8988T (cell line): ENCODE measurements at regions not wholly inside any gene's neighbourhood (a gene's known extent, or its start where the extent isn't known, plus 50 kb on each side); places are given as distances from the start of the nearest gene placed in this dataset.

ENCODE experiments used
- DNase-seq: peaks from one replicate; pipeline ENCODE4 v3.0.0; 2011

DNA sequence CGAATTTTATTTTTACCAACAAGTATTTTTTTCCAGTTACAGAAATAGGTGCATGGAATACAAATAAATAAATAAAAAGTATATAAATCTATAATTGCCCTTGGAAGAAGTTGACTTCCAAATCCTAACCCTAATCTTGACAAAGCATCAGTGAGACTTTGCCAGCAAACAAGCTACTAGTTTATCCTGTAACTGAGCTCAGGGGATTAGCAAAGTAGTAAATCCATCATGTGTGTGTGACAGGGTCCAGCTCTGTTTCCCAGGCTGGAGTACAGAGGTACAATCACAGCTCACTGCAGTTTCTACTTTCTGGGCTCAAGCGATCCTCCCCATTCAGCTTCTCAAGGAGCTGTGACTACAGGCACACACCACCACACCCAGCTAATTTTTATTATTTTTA, 948.0 kb upstream of the CNTNAP5 start:
- no peak for DNase-seq

DNA sequence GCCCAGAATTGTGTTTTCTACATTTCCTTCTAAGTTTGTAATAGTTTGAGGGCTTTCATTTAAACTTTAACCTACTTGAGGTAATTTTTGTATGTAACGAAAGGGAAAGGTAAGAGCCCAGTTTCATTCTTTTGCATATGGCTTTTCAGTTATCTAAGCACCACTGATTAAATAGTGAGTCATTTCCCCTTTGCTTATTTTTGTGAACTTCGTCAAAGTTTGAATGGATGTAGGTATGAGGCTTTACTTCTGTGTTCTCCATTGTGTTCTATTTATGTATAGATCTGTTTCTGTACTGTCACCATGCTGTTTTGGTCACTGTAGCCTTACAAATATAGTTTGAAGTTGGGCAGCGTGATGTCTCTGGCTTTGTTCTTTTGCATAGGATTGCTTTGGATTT, 944.8 kb upstream of the CNTNAP5 start:
- DNase-seq = no peak

DNA sequence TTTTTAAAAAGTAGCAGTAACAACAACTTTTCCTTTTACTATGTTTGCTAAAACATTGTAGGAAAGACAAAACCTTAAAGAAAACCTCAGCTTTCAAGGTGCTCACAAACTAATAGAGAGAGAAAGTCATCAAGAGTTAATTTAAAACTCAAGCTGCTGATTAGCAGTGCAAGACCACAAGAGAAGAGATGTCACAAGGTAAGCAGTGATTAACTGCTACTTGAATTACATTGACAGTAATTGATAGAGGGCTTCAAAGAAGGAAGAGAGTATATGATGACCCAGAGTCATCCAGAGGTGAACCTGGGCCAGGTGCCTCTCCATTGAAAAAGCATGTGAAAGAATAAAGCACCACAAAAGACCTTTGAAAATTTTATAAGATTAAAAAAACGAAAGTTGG, 939.6 kb upstream of the CNTNAP5 start:
- DNase-seq = no peak

DNA sequence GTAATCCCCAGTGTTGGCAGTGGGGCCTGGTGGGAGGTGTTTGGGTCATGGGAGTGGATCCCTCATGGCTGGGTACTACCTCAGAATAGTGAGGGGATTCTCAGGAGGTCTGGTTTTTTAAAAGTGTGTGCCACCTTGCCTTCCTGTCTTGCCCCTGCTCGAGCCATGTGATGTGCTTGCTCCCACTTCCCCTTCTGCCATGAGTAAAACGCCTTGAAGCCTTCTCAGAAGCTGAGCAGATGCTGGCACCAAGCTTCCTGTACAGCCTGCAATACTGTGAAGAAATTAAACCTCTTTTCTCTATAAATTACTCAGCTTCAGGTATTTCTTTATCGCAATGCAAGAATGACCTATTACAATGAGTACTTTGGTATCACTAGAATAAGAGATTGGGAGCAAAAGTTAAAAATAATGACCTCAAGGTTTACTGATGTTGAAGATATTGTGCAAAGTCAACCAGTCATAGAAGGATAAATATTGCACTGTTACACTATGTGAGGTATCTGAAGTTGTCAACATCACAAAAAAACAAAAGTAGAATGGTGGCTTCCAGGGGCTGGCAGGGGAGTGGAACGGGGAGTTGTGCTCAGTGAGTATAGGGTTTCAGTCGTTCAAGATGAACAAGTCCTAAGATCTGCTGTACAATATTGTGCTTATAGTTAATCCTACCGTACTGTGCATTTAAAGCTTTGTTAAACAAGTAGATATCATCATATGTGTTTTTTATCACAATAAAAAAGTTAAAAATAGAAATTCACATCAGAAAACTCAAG, 938.3 kb upstream of the CNTNAP5 start:
- no peak for DNase-seq

DNA sequence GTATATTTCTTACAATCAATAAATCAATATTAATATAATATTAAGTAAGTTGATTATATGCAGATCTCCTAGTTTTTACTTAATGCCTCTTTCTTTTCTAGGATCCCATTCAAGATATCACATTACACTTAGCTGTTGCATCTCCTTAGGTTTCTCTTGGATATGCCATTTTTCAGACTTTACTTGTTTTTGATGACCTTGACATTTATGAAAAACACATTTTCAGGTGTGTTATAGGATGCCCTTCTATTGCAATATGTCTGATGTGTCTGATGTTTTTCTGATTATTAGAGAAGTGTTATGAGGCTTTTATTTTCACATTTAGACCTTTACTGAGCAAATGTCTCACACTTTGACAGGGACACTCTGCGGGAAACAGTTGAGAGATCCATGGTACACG, 933.6 kb upstream of the CNTNAP5 start:
- no peak for DNase-seq

DNA sequence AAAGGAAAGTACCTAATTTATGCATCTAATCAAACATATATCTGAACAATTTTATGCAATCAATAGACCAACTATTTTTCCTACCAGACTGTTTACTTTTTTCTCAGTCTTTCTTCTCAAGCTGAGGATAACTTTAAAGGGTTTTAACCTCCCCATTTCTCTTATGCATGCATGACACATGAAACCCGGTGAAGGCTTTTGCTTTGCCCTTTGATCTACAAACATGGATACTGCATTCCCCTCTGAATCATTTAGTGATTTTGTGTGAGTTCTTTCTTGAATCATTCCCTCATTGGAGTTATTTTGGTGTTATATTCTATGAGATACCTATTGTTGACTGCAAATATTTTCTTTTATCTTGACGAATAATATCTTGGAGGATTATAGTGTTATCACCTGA, 931.9 kb upstream of the CNTNAP5 start:
- DNase-seq = no peak

DNA sequence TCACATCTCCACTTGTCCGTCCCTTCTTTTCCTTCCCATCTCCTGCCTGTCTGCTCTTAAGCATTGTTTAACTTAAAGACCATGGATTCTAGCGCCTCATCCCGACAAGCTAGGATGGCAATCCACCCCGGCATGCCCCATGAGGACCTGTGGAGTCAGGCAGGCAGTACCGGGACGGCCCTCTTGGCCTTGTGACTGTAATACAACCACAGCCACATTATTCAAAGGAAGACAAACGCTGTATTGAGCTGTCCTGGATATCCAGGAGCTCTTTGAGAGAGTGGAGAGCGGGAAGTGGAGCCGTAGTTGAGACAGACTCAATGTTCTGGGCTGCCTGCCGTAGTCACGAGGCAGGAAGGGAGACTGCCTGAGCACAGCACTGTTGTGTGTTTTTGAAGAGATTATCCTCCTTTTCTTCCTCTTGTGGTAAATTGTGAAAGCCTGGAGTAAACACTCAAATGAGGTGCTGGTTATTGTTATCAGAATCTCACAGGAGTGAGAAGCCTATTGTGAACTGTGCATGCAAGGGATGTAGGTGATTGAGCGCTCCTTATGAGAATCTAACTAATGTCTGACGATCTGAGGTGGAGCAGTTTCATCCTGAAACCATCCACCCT, 929.8 kb upstream of the CNTNAP5 start:
- DNase-seq = no peak

DNA sequence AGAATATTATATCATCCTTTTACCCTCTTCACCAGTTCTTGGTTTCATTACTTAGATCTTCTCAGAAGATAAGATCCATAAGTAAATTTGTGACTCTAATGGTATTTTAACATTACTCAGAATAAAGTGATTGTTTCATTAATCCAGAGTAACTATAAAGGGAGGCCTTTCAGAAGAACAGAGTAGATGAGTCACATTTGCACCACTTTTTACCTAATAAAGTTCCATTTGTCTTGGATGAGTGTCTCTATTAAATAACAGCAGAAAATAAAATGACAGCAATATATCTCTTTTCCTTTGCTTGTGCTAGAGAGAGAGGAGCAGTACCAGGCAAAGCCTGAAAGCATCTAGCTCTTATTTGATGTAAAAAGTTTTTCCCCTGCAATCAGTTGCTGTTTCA, 926.5 kb upstream of the CNTNAP5 start:
- no peak for DNase-seq

DNA sequence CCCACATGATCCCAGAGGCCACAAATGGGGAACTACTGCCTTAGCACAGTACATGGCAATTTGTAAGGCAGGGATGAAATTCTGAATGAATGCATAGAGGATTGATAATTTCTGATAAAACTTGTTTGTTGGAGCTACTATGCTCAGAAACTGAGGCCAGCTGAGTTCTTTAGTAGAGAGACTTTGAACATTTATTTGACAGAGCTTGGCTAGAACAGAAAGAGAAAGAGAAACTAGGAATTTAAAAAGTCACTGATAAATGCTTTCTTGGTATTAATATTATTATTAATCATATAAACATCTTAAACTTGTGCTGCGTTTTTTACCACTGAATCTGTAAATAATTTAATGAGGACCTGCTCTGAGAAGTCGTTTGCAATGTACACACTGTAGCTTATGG, 923.7 kb upstream of the CNTNAP5 start:
- DNase-seq = no peak

DNA sequence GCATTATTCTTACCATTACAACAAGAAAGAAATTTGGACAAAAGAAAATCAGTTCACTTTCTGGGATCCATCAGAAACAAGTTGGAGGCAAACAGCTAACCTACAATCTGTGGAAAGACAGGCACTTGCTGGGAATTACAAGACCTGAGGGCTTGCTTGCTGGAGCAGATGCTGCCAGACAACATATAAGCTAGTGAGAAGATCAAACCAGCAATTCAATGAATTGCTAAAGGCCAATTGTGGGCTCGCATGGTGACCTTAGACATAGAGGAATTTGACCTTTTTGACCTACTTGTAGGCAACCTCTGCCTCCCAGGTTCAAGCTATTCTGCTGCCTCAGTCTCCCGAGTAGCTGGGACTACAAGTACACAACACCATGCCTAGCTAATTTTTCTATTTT, 921.2 kb upstream of the CNTNAP5 start:
- no peak for DNase-seq

DNA sequence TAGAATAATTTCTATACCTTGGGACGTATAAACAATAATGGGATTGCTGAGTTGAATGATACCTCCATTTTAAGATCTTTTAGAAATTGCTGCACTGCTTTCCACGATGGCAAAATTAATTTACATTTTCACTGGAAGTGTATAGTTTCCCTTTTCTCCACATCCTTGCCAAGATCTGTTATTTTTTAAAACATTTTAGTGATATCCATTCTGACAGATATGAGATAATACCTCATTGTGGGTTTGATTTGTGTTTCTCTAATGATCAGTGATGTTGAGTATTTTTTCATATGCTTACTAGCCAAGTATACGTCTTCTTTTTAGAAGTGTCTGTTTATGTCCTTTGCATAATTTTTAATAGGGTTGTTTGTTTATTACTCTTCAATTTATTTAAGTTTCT, 908.5 kb upstream of the CNTNAP5 start:
- no peak for DNase-seq

DNA sequence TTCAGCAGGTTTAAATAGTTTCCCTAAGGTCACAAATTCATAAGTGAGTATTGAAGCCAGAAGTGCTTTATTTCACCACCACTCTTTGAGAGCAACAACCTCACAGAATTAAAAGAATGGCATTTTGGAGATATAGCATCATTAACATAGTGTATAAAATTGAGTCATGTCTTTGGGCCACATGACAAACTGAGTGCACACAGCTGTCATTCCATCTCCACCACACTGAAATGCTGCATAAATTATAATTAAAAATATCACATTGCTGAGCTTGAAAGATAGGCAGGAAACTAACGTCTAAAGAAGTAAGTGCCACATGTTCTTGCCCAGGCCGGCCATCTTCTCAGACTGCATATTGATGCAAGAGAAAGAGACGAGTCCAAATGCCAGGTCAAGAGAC, 897.9 kb upstream of the CNTNAP5 start:
- no peak for DNase-seq

DNA sequence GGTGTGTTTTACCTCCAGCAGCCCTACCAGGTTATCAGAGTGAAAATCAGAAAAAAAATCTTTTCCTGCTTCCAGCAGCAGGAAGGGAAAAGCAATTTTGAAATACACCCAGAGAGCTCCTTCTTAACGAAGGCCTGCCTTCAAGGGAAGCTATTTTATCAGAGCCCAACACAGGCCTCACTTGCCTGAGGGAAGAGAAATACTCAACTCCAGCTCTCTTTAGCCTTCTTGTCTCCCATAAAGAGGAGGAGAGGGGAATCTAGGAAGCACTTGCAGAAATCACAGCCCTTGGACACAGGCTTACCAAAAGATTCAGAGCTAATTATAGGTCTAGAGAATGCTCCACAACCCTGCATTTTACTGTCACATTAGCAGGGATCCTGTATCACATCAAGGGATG, 896.1 kb upstream of the CNTNAP5 start:
- DNase-seq = no peak

DNA sequence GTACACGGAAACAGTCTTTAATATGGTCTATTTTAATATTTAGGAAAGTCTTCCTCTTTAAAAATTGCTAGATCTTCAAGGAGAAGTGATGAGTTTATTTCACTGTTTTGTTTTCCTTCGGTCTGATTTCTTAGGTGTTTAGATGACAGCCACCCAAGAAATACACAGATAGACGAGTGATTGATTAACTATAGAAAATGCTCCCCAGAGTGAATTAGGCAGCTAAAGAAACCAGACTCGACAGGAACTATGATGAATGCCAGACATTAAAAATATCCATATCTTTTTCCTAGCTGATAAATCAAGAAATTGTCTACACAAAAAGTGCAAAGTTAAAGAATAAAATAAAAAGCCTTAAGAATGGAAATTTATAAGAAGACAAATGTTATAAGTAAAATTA, 888.7 kb upstream of the CNTNAP5 start:
- no peak for DNase-seq

DNA sequence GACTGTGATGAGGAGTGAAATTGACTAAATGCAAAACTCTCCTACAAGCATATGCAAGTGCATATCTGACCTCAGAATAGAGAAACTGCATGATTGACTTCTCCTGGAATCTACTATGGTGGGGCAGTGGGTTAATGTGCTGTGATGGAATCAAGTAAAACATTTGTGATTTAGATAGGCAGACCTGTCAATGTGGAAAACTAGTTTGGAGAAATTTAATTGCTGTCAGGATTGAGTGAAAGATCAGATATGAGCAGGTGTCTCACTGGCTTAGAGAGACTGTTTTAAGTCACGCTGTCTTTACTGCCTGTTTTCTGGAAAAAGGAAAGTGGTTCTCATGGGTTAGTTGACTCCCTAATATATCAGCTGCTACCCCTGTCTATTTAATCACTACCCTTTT, 881.0 kb upstream of the CNTNAP5 start:
- DNase-seq = no peak

DNA sequence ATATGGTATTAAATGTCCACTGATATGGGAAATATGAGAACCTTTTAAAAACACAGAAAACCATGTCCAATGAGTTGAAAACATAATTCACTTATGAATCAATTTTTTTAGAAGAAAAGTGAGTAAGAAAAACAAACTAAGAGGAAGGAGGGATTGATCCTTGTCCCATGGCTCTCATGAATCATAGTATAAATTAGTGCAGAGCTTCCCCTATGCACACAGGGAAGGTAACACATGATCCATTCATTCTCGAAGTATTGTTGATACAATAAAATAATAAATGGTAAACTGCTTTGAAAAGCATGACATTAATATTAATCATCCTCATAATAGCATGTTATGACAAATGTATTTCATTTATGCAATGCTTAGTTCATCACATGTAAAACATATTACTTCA, 872.0 kb upstream of the CNTNAP5 start:
- no peak for DNase-seq

DNA sequence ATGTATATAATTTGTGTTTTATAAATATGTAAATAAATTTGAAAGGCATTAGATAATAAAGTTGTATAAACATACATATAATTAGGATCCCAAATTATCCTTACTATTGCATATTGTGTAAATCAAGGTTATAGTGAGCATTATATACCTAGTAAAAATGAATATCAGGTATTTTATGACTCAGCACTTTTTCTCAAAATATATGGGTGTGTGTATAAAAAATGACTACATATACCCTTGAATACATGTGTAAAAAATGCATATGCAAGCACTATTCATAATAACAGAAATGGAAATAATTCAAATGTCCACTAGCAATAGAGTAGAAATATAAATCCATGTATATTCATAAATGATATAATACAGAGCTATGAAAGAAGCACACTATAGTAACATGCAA, 870.9 kb upstream of the CNTNAP5 start:
- no peak for DNase-seq

DNA sequence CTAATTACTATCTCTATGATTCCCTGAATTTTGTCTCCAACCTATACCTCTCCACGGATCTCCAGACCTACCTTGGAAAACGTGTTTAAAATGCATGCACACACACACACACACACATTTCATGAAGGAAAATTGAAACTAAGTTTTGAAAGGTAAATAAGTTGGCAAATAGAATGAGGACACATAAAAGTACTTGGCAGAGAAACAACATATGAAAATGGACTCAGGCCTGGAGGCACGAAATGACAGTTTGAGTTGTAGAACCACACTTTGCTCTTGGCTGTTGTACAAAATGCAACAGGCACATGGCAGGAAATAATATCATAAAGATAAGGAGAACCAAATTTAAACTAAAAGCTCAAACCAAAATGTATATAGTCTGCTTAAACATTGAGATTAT, 868.1 kb upstream of the CNTNAP5 start:
- DNase-seq = no peak

DNA sequence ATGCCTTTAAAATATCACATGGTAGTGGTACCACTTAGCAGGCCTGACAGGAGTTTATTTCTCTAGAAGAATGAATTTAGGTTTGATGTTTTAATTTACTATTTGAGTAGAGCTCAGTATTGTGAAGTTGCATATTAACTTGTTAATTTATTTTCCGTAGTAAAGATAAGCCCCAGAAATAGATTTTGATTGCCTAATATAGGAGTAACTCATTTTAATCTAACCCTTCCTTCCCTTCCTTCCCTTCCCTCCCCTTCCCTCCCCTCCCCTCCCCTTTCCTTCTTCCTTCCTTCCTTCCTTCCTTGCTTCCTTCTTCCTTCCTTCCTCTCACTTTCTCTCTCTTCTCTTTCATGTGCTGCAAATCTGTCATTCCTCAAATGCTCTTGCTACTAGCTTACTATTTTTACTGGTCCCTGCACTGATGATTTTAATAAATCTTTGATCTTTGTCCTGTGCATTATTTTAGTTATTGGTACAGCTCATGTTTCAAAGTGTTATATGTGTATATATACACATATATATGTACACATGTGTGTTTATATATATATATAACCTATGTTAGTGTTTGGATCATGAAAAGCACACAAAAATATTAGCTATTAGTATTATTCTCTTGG, 862.6 kb upstream of the CNTNAP5 start:
- no peak for DNase-seq

DNA sequence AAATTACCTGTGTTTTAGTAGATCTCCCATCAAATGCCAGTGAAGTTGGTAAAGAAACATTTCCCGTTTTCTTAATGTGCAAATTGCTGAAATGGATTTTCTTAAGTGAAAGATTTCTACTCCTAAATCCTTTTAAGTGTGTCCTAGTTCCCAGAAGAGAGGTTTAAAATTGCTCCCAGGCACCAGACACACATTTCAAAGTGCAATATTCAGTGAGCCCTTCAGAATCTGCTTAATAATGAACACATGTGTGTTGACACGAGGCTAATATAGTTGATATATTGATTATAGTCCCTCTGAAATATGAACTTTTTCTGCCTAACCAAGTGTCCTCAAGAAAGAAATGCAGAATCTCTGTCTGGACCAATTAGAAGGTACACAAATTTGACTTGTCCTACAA, 861.7 kb upstream of the CNTNAP5 start:
- DNase-seq = no peak

DNA sequence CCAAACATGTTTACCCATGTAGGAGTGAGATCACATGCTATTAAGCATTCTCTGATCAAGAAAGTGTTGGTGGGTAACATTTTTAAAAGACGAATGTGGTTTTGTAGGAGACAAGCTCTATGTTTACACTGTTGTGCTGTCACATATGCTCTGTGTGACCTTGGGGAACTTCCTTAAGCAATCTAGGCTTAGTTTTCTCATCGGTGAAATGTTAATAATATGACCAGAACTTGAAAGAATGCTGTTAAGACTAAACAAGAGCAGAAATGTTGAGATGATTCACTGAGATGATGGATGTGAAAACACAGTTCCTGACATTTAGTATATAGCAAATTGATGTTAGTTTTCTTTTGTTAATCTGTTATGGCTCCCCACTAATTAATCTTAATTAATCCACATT, 860.9 kb upstream of the CNTNAP5 start:
- DNase-seq = no peak

DNA sequence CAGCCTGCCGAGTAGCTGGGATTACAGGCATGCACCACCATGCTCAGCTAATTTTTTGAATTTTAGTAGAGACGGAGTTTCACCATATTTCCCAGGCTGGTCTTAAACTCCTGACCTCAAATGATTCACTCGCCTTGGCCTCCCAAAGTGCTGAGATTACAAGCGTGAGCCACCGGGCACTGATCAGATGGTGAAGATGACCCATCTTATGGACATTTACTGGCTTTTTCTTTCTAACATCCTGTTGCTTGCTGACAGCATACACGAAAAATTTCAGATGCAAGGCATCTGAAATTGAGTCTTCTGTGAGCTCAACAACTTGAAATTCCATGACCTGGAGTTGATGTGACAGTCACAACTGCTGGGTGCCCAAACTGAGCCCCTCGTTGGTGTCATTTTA, 859.5 kb upstream of the CNTNAP5 start:
- DNase-seq = no peak

DNA sequence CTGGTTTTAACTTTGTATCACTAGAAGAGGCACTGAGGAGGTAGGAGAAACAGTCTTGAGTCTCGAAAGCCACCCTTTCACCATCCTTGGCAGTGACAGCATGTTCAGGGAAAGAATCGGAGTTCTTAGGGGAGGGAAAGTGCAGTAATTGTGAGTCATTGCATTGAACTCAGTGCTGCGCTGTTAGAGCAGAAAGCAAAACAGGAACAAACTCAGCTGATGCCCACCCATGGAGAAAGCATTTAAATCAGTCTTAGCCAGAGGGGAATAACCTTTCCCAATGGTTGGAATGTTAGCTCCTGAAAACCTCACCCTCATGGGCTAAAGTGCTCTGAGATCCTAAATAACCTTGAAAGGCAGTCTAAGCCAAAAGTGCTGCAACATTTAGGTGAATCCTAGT, 845.6 kb upstream of the CNTNAP5 start:
- DNase-seq = no peak

DNA sequence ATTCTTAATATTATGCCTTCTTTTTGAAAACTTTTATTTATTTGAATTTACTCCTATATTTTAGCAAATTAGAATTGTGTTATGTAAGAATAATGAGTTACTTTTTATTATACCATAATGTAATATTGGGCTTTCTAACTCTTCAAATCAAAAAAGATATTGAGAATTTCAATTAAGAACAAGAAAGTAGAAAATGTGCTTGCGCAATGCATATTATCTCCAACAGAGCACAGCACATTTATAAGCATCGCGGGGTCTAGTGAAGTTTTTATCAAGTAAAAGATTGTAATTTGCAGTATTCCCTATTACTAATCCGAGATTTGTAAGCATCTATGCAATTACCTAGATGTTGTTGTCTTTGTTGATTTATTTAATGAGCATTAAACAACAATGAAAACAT, 829.1 kb upstream of the CNTNAP5 start:
- no peak for DNase-seq

DNA sequence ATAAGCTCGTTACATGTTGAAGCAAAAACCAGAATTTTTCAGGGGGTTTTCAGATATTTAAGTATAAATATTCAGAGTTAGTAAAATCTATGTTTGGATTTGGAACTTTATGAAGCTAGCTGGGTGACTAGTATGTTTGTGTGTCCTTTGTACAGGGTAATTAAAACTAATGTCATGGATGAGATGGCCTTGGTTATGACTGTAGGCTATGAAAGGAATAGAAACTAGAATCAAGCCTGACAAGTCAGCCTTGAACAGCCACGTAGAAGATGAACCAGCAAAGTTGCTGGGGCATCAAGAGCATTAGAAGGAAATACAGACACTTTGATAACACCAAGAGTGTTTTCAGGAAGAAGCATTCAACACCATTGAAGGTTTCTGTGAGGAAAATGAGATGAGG, 825.1 kb upstream of the CNTNAP5 start:
- DNase-seq = no peak
